ENCODE measurements at regions not wholly inside any gene's neighbourhood (a gene's known extent, or its start where the extent isn't known, plus 50 kb on each side); places are given as distances from the start of the nearest gene placed in this dataset.

- FAIRE-seq (no peak), DNase-seq (ENCODE audit: extremely low read depth in 1 of 4, low spot score in 3 of 4) (no peak), ATAC-seq (no peak)
- no peak overlapping the region for H3K4me3 ChIP-seq
- H3K79me2 ChIP-seq (ENCODE audit: control insufficient read depth, insufficient read depth, low read length), result no peaks in the 10 kb centered on the region
- H3K27ac ChIP-seq (ENCODE audit: extremely low read depth, low read depth, low read length), result no peak overlapping the region
- no TSS peak for BruUV-seq (replicated peaks)
- H2AFZ ChIP-seq (ENCODE audit: low read depth, low read length), result no peak overlapping the region
- POLR2A ChIA-PET, result no interaction called here
- intact Hi-C loops (cut with micrococcal nuclease) (no loop called here), in situ Hi-C loops (cut with MboI) (no loop called here)
- CTCF ChIA-PET (ENCODE audit: low intra/inter-chr PET ratio), result no interaction called here
- no peak overlapping the region for H3K4me2 ChIP-seq (ENCODE audit: insufficient read depth, low read length)
- WGBS (ENCODE audit: insufficient coverage, low coverage, missing lambda C conversion rate), result 31% methylated on average over 20 of the region's 20 CpGs
- TF ChIP-seq ZNF668 (CRISPR knock-in tag; IDR thresholded peaks at IDR 0.05) (no peak), LEF1 (IDR thresholded peaks at IDR 0.05) (no peak), ARID1B (IDR thresholded peaks at IDR 0.05) (no peak), NCOR1 (IDR thresholded peaks at IDR 0.05) (no peak), ZNF253 (CRISPR knock-in tag; conservative IDR thresholded peaks at IDR 0.05) (no peak), LARP7 (IDR thresholded peaks at IDR 0.05) (no peak)
- H3K9ac ChIP-seq (ENCODE audit: insufficient read depth in 1 of 2, low read depth in 2 of 2, low read length in 2 of 2), result no peak overlapping the region
- H4K20me1 ChIP-seq (replicated peaks; ENCODE audit: control insufficient read depth, insufficient read depth, low read length), result 0 out of 2 replicates have a peak, but pooled peaks cover 5% of the 10 kb centered on the region
- H3K9me1 ChIP-seq (ENCODE audit: control insufficient read depth, insufficient read depth, low read length), result no peaks in the 10 kb centered on the region
- H3K27me3 ChIP-seq (ENCODE audit: control insufficient read depth in 2 of 2, insufficient read depth in 2 of 2, low read length in 2 of 2), result peaks cover 45 to 76% of the 10 kb centered on the region in 2 experiments
- H3K9me3 ChIP-seq (replicated peaks; ENCODE audit: control insufficient read depth, insufficient read depth, low read depth, low read length), result no peaks in the 10 kb centered on the region
- H3K36me3 ChIP-seq (ENCODE audit: control insufficient read depth, insufficient read depth, low read length), result no peaks in the 10 kb centered on the region
- H3K4me1 ChIP-seq (replicated peaks in 1 of 2; ENCODE audit: control insufficient read depth in 2 of 2, insufficient read depth in 2 of 2, low read length in 2 of 2), result peaks cover 8 to 15% of the 10 kb centered on the region in 2 experiments; a peak in 3 of 5 replicates
Measured at GRCh38 chr16:14362774-14363371, 267.2 kb downstream of the PARN start.
